ENCODE measurements at regions not wholly inside any gene's neighbourhood (a gene's known extent, or its start where the extent isn't known, plus 50 kb on each side); places are given as distances from the start of the nearest gene placed in this dataset.

GRCh38 chr17:6019959-6020358, 50.2 kb upstream of the WSCD1 start:
- Histone ChIP-seq H3K9me3 (no peaks in the 10 kb centered on the region), H3K4me3 (no peak overlapping the region), H3K27ac (no peak overlapping the region), H3K4me1 (no peaks in the 10 kb centered on the region), H3K27me3 (peaks cover 9% of the 10 kb centered on the region), H3K36me3 (no peaks in the 10 kb centered on the region)
- DNase-seq (no peak), ATAC-seq (no peak)
- TF ChIP-seq, protein P1, sequence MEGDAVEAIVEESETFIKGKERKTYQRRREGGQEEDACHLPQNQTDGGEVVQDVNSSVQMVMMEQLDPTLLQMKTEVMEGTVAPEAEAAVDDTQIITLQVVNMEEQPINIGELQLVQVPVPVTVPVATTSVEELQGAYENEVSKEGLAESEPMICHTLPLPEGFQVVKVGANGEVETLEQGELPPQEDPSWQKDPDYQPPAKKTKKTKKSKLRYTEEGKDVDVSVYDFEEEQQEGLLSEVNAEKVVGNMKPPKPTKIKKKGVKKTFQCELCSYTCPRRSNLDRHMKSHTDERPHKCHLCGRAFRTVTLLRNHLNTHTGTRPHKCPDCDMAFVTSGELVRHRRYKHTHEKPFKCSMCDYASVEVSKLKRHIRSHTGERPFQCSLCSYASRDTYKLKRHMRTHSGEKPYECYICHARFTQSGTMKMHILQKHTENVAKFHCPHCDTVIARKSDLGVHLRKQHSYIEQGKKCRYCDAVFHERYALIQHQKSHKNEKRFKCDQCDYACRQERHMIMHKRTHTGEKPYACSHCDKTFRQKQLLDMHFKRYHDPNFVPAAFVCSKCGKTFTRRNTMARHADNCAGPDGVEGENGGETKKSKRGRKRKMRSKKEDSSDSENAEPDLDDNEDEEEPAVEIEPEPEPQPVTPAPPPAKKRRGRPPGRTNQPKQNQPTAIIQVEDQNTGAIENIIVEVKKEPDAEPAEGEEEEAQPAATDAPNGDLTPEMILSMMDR (IDR thresholded peaks at IDR 0.05): no peak
- intact Hi-C loops (cut with DNase I): no loop called here

DNA sequence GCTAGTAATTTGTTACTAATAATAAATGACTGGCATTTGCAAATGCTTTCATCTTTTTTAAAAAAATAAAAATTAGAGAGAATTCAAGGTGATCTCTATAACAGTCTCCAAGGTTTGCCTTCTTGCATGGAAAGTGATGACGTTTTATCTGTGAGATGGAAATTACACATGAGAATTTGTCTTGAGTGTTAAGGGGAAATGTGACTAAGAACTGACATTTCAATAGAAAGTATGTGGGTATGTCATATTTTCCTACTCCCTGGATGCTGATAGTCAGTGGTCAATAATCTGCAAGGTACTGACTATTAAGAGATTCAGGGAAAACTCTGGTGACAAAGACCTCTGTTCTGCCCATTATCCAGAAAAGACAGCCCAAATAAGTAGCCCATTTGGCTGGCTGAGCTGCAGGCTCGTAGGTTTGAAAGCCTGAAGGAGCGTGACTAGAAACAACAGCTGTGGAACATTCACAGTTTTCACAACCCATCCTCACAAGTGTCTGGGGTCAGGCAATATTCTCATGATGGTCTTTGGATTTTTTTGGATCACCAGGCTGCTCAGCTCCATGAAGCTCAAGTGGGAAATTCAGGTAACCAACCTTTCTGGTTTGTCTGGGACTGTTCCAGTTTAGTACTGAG, 49.7 kb upstream of the WSCD1 start:
- TF ChIP-seq, protein P1 (IDR thresholded peaks at IDR 0.05): no peak
- Histone ChIP-seq H3K27me3 (peaks cover 9% of the 10 kb centered on the region), H3K27ac (no peak overlapping the region), H3K4me3 (no peak overlapping the region), H3K36me3 (no peaks in the 10 kb centered on the region), H3K9me3 (no peaks in the 10 kb centered on the region), H3K4me1 (no peaks in the 10 kb centered on the region)
- ATAC-seq (no peak), DNase-seq (no peak)
- intact Hi-C loops (cut with DNase I): no loop called here
